CD14-positive monocyte (primary cell): ENCODE measurements at regions not wholly inside any gene's neighbourhood (a gene's known extent, or its start where the extent isn't known, plus 50 kb on each side); places are given as distances from the start of the nearest gene placed in this dataset.

Experiments
- DNase-seq, 3 donors: peaks; one replicate each; pipeline ENCODE4 v3.0.0-alpha.2; 2011 to 2022
- H2AFZ ChIP-seq: 2 replicates; pipeline ENCODE4 v1.6.0; 2012; ENCODE audit warnings: mild to moderate bottlenecking, low read depth, low read length, inconsistent platforms; ENCODE audit not compliant: insufficient read depth, poor library complexity, severe bottlenecking
- H3K27ac ChIP-seq, 2 donors: 1 replicate in 1 of 2; 2 replicates in 1 of 2; pipeline ENCODE4 v1.5.1; 2012 to 2013; ENCODE audit warnings: low read length in 2 of 2, control low read depth in 1 of 2, inconsistent platforms in 1 of 2, low read depth in 1 of 2, mild to moderate bottlenecking in 1 of 2
- H3K27me3 ChIP-seq, 2 donors: one replicate each; pipeline versions ENCODE4 v1.6.0 to v1.6.1; 2011 to 2013; ENCODE audit warnings: low read length in 2 of 2; ENCODE audit not compliant: control insufficient read depth in 2 of 2, insufficient read depth in 2 of 2
- H3K36me3 ChIP-seq, 2 donors: replicated peaks in 1 of 2; 1 replicate in 1 of 2; 2 replicates in 1 of 2; pipeline versions ENCODE4 v1.5.1 to v1.6.1; 2012 to 2013; ENCODE audit warnings: low read length in 2 of 2, control low read depth in 1 of 2, inconsistent platforms in 1 of 2, mild to moderate bottlenecking in 1 of 2; ENCODE audit not compliant: insufficient read depth in 2 of 2, control insufficient read depth in 1 of 2
- H3K4me1 ChIP-seq, 2 donors: 1 replicate in 1 of 2; 2 replicates in 1 of 2; pipeline versions ENCODE4 v1.5.1 to v1.6.1; 2012 to 2013; ENCODE audit warnings: low read length in 2 of 2, control low read depth in 1 of 2, inconsistent platforms in 1 of 2, mild to moderate bottlenecking in 1 of 2, moderate library complexity in 1 of 2; ENCODE audit not compliant: insufficient read depth in 2 of 2, control insufficient read depth in 1 of 2
- H3K4me2 ChIP-seq: replicated peaks from 2 replicates; pipeline ENCODE3; 2012; ENCODE audit warnings: low read length, moderate library complexity, mild to moderate bottlenecking; ENCODE audit not compliant: poor library complexity, severe bottlenecking; ENCODE audit errors: extremely low read depth
- H3K4me3 ChIP-seq, 3 experiments: fragments of 200-600 bp in 1 of 3; sonication (generic) in 1 of 3; replicated peaks in 1 of 3; 1 replicate in 2 of 3; 2 replicates in 1 of 3; pipeline ENCODE4 v1.5.1; 2011 to 2013; ENCODE audit warnings: low read length in 3 of 3, mild to moderate bottlenecking in 3 of 3, control low read depth in 2 of 3, low read depth in 2 of 3, inconsistent platforms in 1 of 3, moderate library complexity in 1 of 3
- H3K79me2 ChIP-seq: 2 replicates; pipeline ENCODE4 v1.6.0; 2012; ENCODE audit warnings: mild to moderate bottlenecking, control low read depth, inconsistent platforms, low read length, moderate library complexity; ENCODE audit not compliant: insufficient read depth
- H3K9ac ChIP-seq: 2 replicates; pipeline ENCODE4 v1.6.0; 2017; ENCODE audit warnings: low read length, mild to moderate bottlenecking; ENCODE audit not compliant: insufficient read depth, poor library complexity, severe bottlenecking
- H3K9me3 ChIP-seq, 2 donors: replicated peaks in 1 of 2; 1 replicate in 1 of 2; 2 replicates in 1 of 2; pipeline versions ENCODE4 v1.5.1 to v1.6.1; 2012 to 2013; ENCODE audit warnings: low read length in 2 of 2, control low read depth in 1 of 2; ENCODE audit not compliant: control insufficient read depth in 1 of 2, insufficient read depth in 1 of 2
- H4K20me1 ChIP-seq: 2 replicates; pipeline ENCODE4 v1.6.0; 2012; ENCODE audit warnings: mild to moderate bottlenecking, low read length, control low read depth, moderate library complexity; ENCODE audit not compliant: insufficient read depth
- H3K27ac Mint-ChIP-seq, 7 donors: one replicate each; pipeline ENCODE4 v1.8.0; 2020; ENCODE audit warnings: mild to moderate bottlenecking in 7 of 7, mixed read lengths in 7 of 7, moderate library complexity in 6 of 7, inconsistent platforms in 2 of 7
- H3K27me3 Mint-ChIP-seq, 3 donors: one replicate each; pipeline ENCODE4 v1.8.0; 2021 to 2022; ENCODE audit warnings: low read depth in 3 of 3, mild to moderate bottlenecking in 3 of 3, mixed read lengths in 3 of 3, moderate library complexity in 3 of 3, inconsistent platforms in 1 of 3
- H3K36me3 Mint-ChIP-seq, 2 donors: one replicate each; pipeline ENCODE4 v1.8.0; 2020; ENCODE audit warnings: mixed read lengths in 2 of 2, inconsistent platforms in 1 of 2, mild to moderate bottlenecking in 1 of 2
- H3K4me1 Mint-ChIP-seq: one replicate; pipeline ENCODE4 v1.8.0; 2020; ENCODE audit warnings: mild to moderate bottlenecking, mixed read lengths
- H3K4me3 Mint-ChIP-seq, 2 donors: one replicate each; pipeline ENCODE4 v1.8.0; 2020; ENCODE audit warnings: mild to moderate bottlenecking in 2 of 2, mixed read lengths in 2 of 2, moderate library complexity in 1 of 2
- H3K9me3 Mint-ChIP-seq, 7 donors: one replicate each; pipeline ENCODE4 v1.8.0; 2020 to 2022; ENCODE audit warnings: mixed read lengths in 7 of 7, mild to moderate bottlenecking in 6 of 7, moderate library complexity in 6 of 7, inconsistent platforms in 2 of 7
- WGBS: methylation state at CpG from one replicate; pipeline ENCODE4 v1.1.5; 2013; ENCODE audit warnings: missing lambda C conversion rate; ENCODE audit not compliant: insufficient coverage; 5-methylcytosine and 5-hydroxymethylcytosine counted together
- intact Hi-C, 2 donors: fragments of 100-400 bp; cut with micrococcal nuclease; formaldehyde crosslinking; loops; one replicate each; pipeline versions ENCODE4 v1.15.0 to v1.15.1; 2023
- TF ChIP-seq, protein P1 (sequence below): fragments of 200-600 bp; IDR thresholded peaks from one replicate; pipeline ENCODE4 v1.8.0; 2022; ENCODE audit warnings: antibody characterized with exemption, mild to moderate bottlenecking

DNA sequence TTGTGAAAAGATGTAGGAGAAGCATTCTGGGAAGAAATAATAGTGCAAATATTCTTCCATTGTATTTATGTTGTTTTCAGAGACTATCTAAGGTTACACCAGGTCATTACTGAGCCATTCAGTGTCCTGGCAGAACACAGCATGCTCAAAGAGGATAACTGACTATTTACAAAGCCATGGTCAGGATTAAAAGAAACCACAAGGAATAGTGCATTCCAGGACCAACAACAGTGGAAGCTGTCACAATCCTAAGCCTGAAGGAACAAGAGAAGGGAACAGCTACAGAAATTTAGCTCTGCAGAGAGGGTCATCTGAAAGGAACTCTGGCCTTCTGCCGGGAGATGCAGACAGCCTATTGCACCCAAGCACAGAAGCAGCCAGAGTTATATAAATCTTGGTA, 116.7 kb downstream of the DSC3 start:
- no peak overlapping the region for H3K4me3 Mint-ChIP-seq
- no CpG with 5 or more reads among the region's 1 CpG for WGBS
- peaks cover 0 to 3% (median 0%) of the 10 kb centered on the region in 7 donors for H3K9me3 Mint-ChIP-seq
- no peaks in the 10 kb centered on the region for H3K36me3 Mint-ChIP-seq
- H3K27me3 Mint-ChIP-seq: no peaks in the 10 kb centered on the region
- Histone ChIP-seq H2AFZ (no peak overlapping the region), H3K9me3 (no peaks in the 10 kb centered on the region), H3K4me1 (no peaks in the 10 kb centered on the region), H3K79me2 (no peaks in the 10 kb centered on the region), H3K27me3 (no peaks in the 10 kb centered on the region), H3K4me2 (no peak overlapping the region), H3K9ac (no peak overlapping the region), H3K36me3 (no peaks in the 10 kb centered on the region), H3K27ac (no peak overlapping the region), H4K20me1 (no peaks in the 10 kb centered on the region), H3K4me3 (no peak overlapping the region)
- H3K4me1 Mint-ChIP-seq: peaks cover 4% of the 10 kb centered on the region
- no peak overlapping the region for H3K27ac Mint-ChIP-seq
- TF ChIP-seq, protein P1, sequence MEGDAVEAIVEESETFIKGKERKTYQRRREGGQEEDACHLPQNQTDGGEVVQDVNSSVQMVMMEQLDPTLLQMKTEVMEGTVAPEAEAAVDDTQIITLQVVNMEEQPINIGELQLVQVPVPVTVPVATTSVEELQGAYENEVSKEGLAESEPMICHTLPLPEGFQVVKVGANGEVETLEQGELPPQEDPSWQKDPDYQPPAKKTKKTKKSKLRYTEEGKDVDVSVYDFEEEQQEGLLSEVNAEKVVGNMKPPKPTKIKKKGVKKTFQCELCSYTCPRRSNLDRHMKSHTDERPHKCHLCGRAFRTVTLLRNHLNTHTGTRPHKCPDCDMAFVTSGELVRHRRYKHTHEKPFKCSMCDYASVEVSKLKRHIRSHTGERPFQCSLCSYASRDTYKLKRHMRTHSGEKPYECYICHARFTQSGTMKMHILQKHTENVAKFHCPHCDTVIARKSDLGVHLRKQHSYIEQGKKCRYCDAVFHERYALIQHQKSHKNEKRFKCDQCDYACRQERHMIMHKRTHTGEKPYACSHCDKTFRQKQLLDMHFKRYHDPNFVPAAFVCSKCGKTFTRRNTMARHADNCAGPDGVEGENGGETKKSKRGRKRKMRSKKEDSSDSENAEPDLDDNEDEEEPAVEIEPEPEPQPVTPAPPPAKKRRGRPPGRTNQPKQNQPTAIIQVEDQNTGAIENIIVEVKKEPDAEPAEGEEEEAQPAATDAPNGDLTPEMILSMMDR: no peak
- no peak for DNase-seq
- intact Hi-C loops: no loop called here

DNA sequence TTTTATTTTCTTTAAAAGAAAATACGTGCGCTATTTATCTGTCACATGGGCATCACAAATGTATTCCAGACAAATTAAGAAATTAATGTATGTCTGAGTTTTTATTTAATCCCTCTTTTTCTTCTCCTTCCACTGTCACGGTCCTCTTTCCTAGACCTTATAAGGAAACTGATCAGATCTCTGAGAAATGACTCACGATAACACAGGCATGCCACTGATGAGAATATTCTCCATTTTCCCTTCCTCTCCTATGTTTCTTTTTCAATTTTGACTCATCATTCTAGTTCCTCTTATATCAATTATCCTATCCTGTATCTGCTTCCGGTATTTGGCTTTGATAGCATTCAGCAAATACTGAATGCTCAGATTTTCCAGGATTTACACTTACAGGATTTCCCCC, 121.8 kb downstream of the DSC3 start:
- 87% methylated on average over 2 of the region's 5 CpGs for WGBS
- no peak for DNase-seq
- Mint-ChIP-seq H3K27ac (no peak overlapping the region), H3K36me3 (no peaks in the 10 kb centered on the region), H3K27me3 (no peaks in the 10 kb centered on the region), H3K4me1 (no peaks in the 10 kb centered on the region), H3K9me3 (peaks cover 0 to 3% (median 2%) of the 10 kb centered on the region in 7 donors), H3K4me3 (no peak overlapping the region)
- TF ChIP-seq, protein P1: no peak
- Histone ChIP-seq H3K4me1 (no peaks in the 10 kb centered on the region), H3K9me3 (no peaks in the 10 kb centered on the region), H2AFZ (no peak overlapping the region), H3K36me3 (no peaks in the 10 kb centered on the region), H3K27ac (no peak overlapping the region), H3K79me2 (no peaks in the 10 kb centered on the region), H3K27me3 (no peaks in the 10 kb centered on the region), H4K20me1 (no peaks in the 10 kb centered on the region), H3K9ac (no peak overlapping the region), H3K4me3 (no peak overlapping the region), H3K4me2 (no peak overlapping the region)
- intact Hi-C loops: no loop called here
